Stimulated activated effector memory CD8-positive, alpha-beta T cell treated with anti-CD3 and anti-CD28 coated beads, Interleukin-12 subunit alpha, Interleukin-12 subunit beta, amount 100 ng/mL, for 72 hours (primary cell): ENCODE measurements at regions not wholly inside any gene's neighbourhood (a gene's known extent, or its start where the extent isn't known, plus 50 kb on each side); places are given as distances from the start of the nearest gene placed in this dataset.

ENCODE experiments used
- ATAC-seq: fragments of 150-1000 bp; cut with Tn5 transposase; 2 replicates; pipeline ENCODE4 v1.10.0; 2021
- DNase-seq, 2 donors: peaks; one replicate each; pipeline ENCODE4 v3.0.0; 2021 to 2022; ENCODE audit warnings: low spot score in 2 of 2
- H3K27ac Mint-ChIP-seq: one replicate; pipeline ENCODE4 v1.8.0; 2022; ENCODE audit warnings: mild to moderate bottlenecking, mixed read lengths
- H3K36me3 Mint-ChIP-seq: one replicate; pipeline ENCODE4 v1.8.0; 2022; ENCODE audit warnings: mild to moderate bottlenecking, mixed read lengths
- H3K4me1 Mint-ChIP-seq: one replicate; pipeline ENCODE4 v1.8.0; 2022; ENCODE audit warnings: mixed read lengths
- H3K4me3 Mint-ChIP-seq: one replicate; pipeline ENCODE4 v1.8.0; 2022; ENCODE audit warnings: mild to moderate bottlenecking, mixed read lengths
- H3K9me3 Mint-ChIP-seq: one replicate; pipeline ENCODE4 v1.8.0; 2022; ENCODE audit warnings: mixed read lengths

DNA sequence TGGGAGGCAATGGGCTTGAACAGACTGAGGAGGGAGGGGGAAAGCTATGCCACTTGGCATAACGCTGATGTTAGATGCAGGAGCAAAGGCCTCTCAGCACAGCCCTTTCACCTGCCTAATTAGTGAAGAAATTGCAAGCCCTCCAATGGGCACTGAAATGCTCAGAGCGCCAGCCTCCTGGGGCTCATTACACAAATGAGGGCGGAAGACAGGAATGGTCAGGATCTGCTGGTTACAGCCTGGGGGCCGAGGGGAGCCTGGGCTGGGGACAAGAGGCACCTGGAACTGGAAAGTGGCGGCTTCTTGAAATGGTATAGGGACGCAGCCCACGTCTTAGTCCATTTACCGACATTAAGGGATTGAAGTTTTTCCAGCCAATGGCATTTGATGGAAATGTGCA lies 50.2 kb upstream of the PLET1 start:
- H3K36me3 Mint-ChIP-seq = no peaks in the 10 kb centered on the region
- DNase-seq (no peak), ATAC-seq (no peak)
- no peak overlapping the region for H3K4me3 Mint-ChIP-seq
- H3K27ac Mint-ChIP-seq = no peak overlapping the region
- H3K4me1 Mint-ChIP-seq = no peaks in the 10 kb centered on the region
- H3K9me3 Mint-ChIP-seq = peaks cover 7% of the 10 kb centered on the region

DNA sequence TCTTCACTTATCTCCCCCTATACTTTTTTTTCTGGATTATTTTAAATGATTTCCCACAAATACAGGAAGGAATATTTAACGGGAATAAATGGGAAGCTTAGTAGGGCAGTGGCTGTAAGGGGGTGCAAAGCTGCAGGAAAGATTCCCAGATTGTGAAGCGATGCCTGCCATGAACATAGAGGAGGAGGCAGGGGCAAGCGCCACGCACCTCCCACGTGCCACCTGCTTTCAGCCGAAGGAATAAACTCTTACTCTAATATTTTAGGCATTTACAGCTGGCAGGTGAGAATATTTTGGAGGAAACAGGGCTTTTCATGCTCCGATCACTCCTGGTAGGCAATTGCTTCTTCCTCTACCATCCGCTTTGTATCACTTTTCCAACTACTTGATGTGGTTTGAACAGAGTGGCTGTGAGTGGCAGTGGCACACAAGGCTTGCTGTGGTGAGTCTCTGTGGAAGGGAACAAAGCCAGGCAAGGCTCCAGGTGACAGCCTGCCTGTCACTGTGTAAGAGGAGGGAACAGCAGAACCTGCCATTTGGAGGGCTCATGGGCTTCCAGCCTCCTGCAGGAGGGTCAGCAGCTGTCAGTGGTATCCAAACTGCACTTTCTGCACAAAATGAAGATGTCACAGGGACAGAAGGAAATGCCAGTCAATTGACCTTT lies 54.5 kb upstream of the PLET1 start:
- no peak for ATAC-seq
- Mint-ChIP-seq H3K4me1 (no peaks in the 10 kb centered on the region), H3K4me3 (no peak overlapping the region), H3K27ac (no peak overlapping the region), H3K9me3 (no peaks in the 10 kb centered on the region), H3K36me3 (no peaks in the 10 kb centered on the region)
- no peak for DNase-seq

DNA sequence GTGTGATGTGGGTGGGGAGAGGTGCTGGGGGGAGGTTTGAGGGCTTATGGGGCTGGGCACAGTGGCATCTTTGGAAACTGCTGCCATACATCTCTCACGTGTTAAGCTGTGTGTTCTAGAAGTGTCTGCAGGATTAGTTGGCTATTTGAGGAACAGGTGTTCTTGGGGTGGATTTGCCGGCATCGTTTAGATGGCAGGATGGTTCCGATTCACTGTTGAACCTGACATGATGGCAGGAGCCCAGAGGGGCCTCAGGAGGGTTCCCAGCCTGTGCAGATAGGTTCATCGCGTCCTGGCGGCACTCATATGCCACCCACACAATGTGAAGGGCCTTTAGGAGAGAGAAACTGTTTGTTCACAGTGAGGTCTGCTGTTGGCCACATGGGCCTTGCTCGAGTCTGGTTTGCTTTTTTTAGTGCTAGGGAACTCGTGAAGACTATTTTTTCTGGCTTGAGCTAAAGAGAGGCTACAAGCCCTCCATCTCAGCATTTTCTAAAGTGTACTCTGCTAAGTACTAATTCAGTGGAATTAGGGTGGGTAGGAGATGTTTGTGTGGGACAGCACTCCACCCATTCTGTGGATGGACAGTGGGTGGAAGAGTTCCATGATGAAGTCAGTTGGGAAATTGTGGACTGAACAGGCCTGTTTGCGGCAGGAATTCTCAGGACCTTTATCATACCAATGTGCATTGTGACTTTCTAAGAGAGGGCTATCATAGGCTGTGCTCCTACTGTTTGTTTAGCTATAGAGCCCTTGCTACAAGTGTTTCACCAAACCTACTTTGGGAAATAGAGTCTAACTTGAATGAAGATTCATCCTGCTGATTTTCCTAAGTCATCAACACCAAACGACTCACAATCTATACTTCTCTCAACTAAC lies 55.4 kb upstream of the PLET1 start:
- no peak overlapping the region for H3K27ac Mint-ChIP-seq
- DNase-seq (no peak), ATAC-seq (no peak)
- no peak overlapping the region for H3K4me3 Mint-ChIP-seq
- H3K36me3 Mint-ChIP-seq = no peaks in the 10 kb centered on the region
- peaks cover 7% of the 10 kb centered on the region for H3K4me1 Mint-ChIP-seq
- H3K9me3 Mint-ChIP-seq = no peaks in the 10 kb centered on the region

DNA sequence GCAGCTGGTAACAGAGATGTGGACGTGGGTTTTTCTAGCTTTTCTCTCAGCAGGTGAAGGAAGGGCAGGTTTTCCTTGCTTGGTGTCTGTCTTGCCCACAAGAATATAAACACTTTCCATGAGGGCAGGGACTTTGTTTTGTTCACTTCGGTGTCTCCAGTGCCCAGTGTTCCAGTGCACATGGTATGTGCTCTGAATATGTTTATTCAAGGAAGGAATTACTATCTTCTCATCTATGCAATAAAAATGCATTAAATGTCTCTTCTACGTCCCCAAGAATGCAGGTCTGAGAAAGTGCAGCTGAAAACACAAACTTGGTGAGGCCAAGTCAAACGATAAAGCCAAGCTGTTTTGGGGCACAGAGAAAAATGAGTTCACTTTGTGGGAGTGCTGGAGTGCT lies 56.3 kb upstream of the PLET1 start:
- Mint-ChIP-seq H3K27ac (no peak overlapping the region), H3K9me3 (no peaks in the 10 kb centered on the region), H3K36me3 (no peaks in the 10 kb centered on the region), H3K4me1 (peaks cover 11% of the 10 kb centered on the region), H3K4me3 (no peak overlapping the region)
- DNase-seq = no peak
- no peak for ATAC-seq

DNA sequence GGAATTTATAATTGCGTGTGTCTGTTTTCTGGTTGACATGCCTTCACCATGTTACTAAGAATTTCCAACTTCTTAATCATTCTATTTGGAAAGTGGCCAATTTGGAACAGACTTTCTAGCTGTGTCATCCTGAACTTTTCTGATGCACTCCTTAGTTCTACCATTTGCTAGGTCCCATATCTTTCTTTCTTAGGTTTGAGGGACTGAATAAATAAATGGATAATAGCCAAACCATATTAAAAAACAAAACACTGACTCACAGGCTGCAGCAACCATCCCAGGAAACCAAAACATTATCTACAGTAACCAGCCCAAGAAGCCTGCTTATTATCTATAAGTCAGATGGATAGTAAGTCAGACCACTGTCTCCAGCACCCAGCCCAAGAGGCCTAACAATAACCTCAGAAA lies 57.5 kb upstream of the PLET1 start:
- H3K36me3 Mint-ChIP-seq = no peaks in the 10 kb centered on the region
- no peak overlapping the region for H3K27ac Mint-ChIP-seq
- H3K9me3 Mint-ChIP-seq = no peaks in the 10 kb centered on the region
- H3K4me1 Mint-ChIP-seq = peaks cover 11% of the 10 kb centered on the region
- no peak overlapping the region for H3K4me3 Mint-ChIP-seq
- ATAC-seq = no peak
- no peak for DNase-seq

DNA sequence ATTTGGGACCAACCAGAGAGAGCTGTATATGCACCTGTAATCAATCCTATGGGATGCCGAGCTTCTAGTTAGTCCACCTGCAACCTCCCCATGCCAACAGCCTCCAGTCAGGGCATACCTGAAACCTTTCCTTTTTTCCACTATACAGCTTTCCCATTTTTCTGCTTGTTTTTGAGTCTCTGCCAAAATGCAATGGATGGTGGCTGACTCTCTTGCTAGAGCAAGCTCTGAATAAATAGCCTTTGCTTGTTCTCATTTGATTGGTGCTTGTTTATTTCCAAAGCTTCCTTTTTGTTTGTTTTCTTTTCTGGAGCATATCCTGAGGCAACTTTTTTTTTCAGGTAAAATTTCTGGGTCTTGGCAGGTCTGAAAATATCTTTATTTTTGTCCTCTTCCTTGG lies 58.0 kb upstream of the PLET1 start:
- H3K27ac Mint-ChIP-seq = no peak overlapping the region
- no peaks in the 10 kb centered on the region for H3K9me3 Mint-ChIP-seq
- peaks cover 11% of the 10 kb centered on the region for H3K4me1 Mint-ChIP-seq
- no peaks in the 10 kb centered on the region for H3K36me3 Mint-ChIP-seq
- ATAC-seq (no peak), DNase-seq (no peak)
- no peak overlapping the region for H3K4me3 Mint-ChIP-seq

DNA sequence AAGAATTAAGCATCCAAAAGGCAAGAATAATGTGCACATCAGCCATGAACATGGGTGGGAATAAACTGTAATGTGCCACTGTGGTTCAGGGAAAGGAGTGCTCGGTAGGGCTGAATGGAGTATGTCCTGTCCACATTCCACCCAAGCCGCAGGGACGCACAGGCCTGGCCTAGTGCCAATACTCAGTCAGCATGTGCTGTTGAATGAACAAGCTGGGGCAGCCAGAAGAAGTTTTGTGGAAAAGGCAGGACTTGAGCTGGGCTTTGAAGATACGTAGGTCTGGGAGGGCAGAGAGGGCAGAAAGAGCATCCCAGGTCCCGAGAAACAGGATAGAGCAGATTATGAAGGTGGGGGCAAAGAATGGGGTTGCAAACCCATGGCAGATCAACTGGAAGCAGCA lies 60.0 kb upstream of the PLET1 start:
- Mint-ChIP-seq H3K36me3 (no peaks in the 10 kb centered on the region), H3K27ac (no peak overlapping the region), H3K4me1 (peaks cover 11% of the 10 kb centered on the region), H3K9me3 (no peaks in the 10 kb centered on the region), H3K4me3 (no peak overlapping the region)
- ATAC-seq = no peak
- no peak for DNase-seq

DNA sequence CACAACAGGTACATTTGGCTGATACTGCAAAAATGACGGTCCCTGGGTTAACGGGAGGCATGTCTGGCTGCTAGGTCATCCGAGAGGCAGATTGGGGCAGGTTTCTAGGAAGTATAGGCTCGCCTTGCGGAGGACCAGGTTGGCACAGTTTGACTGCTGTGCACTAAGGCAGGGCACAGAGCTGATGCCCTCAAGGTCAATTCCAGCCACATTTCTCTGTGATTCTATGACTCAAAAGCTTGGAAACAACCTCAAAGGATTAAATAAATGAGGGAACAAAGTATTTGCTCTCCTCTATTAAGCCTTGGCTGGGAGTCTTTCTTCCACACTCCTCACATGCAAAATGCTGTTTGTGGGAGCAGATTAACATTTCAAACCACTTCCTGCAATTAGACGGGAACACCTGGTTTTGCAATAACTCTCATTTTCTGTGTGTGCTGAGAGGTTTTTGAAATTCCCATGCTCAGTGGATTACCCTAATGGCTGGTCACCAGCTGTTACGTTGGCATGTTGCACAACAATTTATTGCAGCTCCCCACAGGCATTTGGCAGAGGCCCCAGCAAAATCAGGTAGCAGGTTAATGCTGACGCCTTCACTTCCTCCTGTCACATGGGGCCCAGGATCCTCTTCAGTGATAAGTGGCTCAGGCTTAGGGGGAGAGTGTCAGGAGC lies 61.0 kb upstream of the PLET1 start:
- no peaks in the 10 kb centered on the region for H3K9me3 Mint-ChIP-seq
- no peaks in the 10 kb centered on the region for H3K36me3 Mint-ChIP-seq
- no peak overlapping the region for H3K4me3 Mint-ChIP-seq
- peak overlapping the region; percentile 35 for H3K27ac Mint-ChIP-seq
- DNase-seq (no peak), ATAC-seq (no peak)
- peaks cover 11% of the 10 kb centered on the region for H3K4me1 Mint-ChIP-seq

DNA sequence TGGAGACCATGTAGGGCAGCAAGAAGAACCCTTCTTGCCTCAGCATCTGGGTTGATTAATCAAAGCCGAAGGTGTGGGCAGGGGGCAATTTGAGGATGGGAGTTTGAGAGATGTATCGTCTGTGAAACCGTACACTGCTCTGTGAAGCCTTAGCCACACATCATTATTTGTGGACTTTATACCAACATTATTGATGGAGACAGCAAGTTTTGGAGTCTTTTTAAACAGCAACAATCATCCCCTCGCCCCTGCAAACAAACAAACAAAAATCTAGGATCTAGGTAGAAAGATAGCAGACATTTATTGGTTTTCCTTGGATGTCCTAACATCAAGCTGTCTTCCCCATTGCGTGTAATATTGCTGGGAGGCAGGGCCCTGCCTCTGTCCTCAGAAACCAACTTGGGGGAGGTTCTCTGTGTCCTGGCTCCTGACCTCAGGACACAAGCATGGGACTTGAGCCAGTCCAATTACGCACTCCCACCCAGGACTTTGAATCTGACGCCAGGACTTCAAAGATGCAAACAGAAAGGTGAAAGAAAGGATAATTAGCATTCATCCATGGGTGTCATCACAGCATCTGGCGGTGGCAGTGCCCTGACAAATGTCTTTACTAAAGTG lies 61.6 kb upstream of the PLET1 start:
- Mint-ChIP-seq H3K27ac (peak overlapping the region; percentile 35), H3K9me3 (no peaks in the 10 kb centered on the region), H3K4me1 (peaks cover 11% of the 10 kb centered on the region), H3K36me3 (no peaks in the 10 kb centered on the region), H3K4me3 (no peak overlapping the region)
- ATAC-seq (no peak), DNase-seq (no peak)

DNA sequence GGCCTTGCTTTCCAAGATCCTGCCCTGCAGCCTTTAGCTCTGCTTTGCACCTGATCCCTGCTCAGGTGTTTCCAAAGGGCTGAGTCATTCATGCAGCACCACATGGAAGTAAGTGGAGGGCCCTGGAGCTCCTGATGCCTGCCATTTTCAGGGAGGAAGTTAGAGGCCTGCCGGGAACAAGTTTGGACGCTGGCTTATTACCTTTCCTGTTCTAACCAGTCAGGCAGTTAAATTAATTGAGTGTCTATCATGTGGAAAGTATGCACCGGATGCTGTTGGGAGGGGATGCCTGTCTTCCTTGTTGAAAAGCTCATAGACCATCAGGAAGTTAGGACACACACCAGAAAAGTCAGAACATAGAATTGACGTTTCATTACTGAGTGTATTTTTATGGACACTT lies 73.7 kb upstream of the PLET1 start:
- Mint-ChIP-seq H3K4me3 (no peak overlapping the region), H3K9me3 (peaks cover 3% of the 10 kb centered on the region), H3K27ac (no peak overlapping the region), H3K4me1 (no peaks in the 10 kb centered on the region), H3K36me3 (no peaks in the 10 kb centered on the region)
- ATAC-seq (no peak), DNase-seq (no peak)

DNA sequence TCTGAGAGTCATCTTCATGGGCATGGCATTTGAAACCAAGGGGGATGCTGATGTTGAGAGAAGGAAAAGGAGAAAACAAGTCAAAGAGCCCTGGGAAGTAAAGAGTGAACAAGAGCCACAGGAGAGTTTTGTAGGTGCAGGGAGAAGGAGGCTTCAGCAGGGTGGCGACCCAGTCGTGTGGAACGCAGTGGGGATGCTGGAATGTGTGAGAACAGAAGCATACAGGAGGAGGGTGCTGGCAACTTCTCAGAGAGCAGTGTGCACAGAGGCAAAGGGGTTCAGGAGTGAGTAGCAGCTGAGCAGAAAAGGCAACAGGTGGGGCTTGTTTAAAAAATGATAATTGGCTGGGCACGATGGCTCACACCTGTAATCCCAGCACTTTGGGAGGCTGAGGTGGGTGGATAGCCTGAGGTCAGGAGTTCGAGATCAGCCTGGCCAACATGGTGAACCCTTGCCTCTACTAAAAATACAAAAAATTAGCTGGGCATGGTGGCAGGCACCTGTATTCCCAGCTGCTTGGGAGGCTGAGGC lies 75.8 kb upstream of the PLET1 start:
- Mint-ChIP-seq H3K9me3 (no peaks in the 10 kb centered on the region), H3K27ac (peak overlapping the region; percentile 27), H3K36me3 (no peaks in the 10 kb centered on the region), H3K4me1 (no peaks in the 10 kb centered on the region), H3K4me3 (no peak overlapping the region)
- ATAC-seq = no peak
- DNase-seq = no peak

DNA sequence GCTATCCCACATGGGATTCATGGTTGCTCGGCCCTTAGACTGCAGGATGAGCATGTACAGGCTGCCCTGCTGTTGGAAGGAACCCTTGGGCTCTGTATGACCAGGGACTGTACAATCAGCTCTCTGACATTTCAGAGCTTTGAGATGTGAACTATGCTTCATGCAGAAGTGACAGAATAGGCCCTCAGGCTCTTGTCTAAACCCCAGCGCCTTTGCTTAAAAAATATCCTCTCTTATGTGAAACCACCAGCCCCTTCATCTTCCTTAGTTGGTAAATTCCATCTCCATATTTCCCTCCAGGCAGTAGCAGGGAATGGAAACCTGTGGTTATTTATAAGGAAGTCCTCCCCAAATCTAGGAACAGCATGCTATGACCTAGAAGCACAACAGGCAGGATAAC lies 78.9 kb upstream of the PLET1 start:
- Mint-ChIP-seq H3K4me1 (no peaks in the 10 kb centered on the region), H3K36me3 (no peaks in the 10 kb centered on the region), H3K9me3 (no peaks in the 10 kb centered on the region), H3K27ac (no peak overlapping the region), H3K4me3 (no peak overlapping the region)
- DNase-seq (no peak), ATAC-seq (no peak)

DNA sequence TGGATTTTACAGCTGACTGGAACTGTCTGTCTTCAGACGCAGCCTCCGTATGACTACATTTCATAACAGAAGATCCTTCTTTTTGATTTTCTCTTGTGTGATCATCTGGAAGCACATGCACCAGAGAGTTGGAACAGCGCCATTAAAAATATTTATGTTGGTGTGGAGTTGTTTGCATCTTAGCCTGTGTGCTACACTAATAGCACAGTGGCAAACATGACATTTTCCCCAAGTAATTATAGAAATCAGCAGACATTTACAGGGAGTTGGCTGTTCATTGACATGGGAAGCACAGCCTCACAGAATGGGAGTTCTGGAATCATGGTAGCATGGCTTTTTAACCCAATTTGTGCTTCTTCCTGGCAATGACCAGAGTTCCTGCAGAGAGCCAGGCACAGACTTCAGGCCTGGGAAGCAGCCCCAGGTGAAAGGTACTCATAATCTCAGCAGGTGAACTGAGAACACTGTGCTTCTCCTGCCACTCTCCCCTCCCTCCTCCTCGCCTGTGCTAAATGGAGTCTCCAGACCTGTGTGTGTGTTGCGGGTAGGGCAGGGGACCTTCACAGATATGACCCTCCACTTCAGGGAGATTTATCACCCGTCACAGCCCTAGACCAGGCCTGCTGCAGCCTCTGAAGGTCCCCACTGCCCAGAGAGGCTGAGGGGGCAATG lies 82.8 kb upstream of the PLET1 start:
- DNase-seq (no peak), ATAC-seq (no peak)
- Mint-ChIP-seq H3K9me3 (no peaks in the 10 kb centered on the region), H3K27ac (no peak overlapping the region), H3K36me3 (no peaks in the 10 kb centered on the region), H3K4me3 (no peak overlapping the region), H3K4me1 (peaks cover 4% of the 10 kb centered on the region)

DNA sequence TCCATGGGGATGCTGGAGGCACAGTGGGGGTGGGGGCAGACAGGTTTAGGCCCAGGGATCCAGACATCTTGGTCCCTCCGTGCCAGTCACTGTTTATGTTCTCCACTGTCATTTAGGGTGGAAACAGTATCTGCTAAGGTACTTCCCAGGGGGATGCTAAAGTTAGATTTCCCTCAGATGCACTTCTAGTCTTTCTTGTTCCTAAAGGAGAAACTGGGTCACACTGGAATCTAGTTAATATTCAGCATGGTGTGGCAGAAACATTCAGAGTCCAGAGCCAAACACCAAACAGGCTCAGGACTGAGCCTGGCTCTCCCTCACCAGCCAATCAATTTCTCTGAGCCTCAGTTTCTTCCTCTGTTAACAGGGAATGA lies 83.4 kb upstream of the PLET1 start:
- Mint-ChIP-seq H3K4me3 (no peak overlapping the region), H3K27ac (no peak overlapping the region), H3K9me3 (no peaks in the 10 kb centered on the region), H3K4me1 (peaks cover 8% of the 10 kb centered on the region), H3K36me3 (no peaks in the 10 kb centered on the region)
- DNase-seq (no peak), ATAC-seq (no peak)

DNA sequence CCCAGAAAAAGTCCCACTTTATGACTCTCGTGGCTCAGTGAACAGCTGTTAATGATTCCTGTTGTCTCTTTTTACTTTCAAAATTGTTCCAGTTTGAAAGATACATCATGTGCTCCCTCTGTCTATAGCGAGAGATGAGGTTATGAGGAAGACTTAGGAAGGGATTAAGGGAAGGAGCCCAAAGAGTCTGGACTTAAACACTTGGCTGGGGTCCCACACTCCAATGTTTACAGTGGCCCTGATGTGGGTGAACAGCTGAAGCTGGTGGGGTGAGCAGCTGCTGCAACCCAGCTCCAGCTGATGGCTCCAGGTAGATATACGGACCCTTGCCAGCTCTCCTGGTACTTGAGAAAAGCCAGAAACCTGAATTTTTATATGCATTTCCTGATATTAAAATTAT lies 84.5 kb upstream of the PLET1 start:
- ATAC-seq (no peak), DNase-seq (no peak)
- Mint-ChIP-seq H3K36me3 (no peaks in the 10 kb centered on the region), H3K4me1 (peaks cover 8% of the 10 kb centered on the region), H3K27ac (no peak overlapping the region), H3K9me3 (no peaks in the 10 kb centered on the region), H3K4me3 (no peak overlapping the region)
